GM13977 (cell line): ENCODE measurements at regions not wholly inside any gene's neighbourhood (a gene's known extent, or its start where the extent isn't known, plus 50 kb on each side); places are given as distances from the start of the nearest gene placed in this dataset.

Source experiments
- DNase-seq: peaks from one replicate; pipeline ENCODE4 v3.0.0; 2012; ENCODE audit warnings: low spot score
- in situ Hi-C: fragments of 300-500 bp; cut with MboI; formaldehyde crosslinking; loops from one replicate; pipeline ENCODE4 v1.12.0; 2022; ENCODE audit warnings: low sequenced_read_pairs, low pct_unique_long_range_greater_than_20kb, mixed read lengths, inconsistent platforms; ENCODE audit not compliant: unreplicated experiment
- TF ChIP-seq, protein P1 (sequence below): IDR thresholded peaks from 2 replicates; pipeline ENCODE4 v1.5.1; 2012; ENCODE audit warnings: mild to moderate bottlenecking, control low read depth; ENCODE audit not compliant: insufficient read depth; ENCODE audit errors: extremely low read depth, missing control alignments

DNA sequence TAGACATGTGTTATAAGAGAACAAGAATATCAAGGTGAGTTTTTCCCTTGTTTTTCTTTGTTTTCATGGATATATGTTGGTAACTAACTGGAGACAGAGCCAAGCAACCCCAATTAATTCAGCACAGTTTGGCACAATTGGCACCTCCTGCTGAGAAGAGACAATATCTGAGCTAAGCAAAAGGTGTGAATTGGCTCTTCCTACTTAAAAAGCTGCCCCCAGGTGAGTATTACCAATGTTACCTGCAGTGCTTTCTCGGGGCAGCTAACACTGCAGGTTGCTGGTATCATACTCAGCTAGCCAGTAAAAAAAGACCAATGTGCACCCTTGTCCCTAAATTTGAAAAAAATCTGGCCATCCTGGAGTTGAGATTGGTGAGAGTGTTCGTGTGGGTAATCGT lies 871.2 kb upstream of the TENM3 start:
- DNase-seq, result no peak
- in situ Hi-C loops, result no loop called here
- TF ChIP-seq, protein P1, sequence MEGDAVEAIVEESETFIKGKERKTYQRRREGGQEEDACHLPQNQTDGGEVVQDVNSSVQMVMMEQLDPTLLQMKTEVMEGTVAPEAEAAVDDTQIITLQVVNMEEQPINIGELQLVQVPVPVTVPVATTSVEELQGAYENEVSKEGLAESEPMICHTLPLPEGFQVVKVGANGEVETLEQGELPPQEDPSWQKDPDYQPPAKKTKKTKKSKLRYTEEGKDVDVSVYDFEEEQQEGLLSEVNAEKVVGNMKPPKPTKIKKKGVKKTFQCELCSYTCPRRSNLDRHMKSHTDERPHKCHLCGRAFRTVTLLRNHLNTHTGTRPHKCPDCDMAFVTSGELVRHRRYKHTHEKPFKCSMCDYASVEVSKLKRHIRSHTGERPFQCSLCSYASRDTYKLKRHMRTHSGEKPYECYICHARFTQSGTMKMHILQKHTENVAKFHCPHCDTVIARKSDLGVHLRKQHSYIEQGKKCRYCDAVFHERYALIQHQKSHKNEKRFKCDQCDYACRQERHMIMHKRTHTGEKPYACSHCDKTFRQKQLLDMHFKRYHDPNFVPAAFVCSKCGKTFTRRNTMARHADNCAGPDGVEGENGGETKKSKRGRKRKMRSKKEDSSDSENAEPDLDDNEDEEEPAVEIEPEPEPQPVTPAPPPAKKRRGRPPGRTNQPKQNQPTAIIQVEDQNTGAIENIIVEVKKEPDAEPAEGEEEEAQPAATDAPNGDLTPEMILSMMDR, result no peak

DNA sequence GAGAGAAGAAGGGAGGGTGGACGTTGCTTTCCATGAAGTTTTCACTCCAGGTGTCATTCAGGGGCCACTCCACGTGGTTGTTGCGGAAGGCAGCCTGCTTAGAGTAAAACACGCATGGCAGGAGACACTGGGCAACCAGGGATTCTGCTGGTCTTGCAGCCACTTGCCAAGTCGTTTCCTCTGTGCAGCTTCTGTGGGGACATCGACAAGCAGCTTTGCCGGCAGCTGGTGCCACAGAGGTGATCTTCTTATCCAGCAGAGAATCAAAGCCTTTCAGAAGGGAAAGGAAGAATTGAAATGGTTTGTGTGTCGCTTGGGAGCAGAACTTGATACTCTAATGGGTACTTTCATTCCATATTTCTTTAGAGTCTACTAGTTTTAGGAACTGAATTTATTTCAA lies 867.1 kb upstream of the TENM3 start:
- in situ Hi-C loops, result no loop called here
- TF ChIP-seq, protein P1, result no peak
- DNase-seq, result no peak

DNA sequence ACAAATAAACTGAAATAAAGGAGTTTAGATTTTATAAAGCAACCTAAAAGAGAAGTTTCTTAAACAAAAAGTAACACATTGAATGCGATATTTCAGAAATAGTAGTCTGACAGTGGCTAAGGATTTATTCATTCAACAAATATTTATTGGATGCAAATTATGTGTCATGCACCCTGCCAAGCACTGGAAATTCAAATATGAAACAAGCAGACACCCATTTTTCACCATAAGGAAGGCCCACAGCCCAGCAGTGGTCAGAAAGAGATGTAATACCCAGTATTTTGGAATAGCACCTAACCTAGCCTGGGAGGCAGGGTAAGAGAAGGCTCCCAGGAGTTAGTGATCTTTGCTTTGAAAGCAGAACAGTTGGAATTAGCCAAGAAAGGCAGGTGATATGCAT lies 855.1 kb upstream of the TENM3 start:
- TF ChIP-seq, protein P1, result no peak
- DNase-seq, result no peak
- in situ Hi-C loops, result no loop called here

DNA sequence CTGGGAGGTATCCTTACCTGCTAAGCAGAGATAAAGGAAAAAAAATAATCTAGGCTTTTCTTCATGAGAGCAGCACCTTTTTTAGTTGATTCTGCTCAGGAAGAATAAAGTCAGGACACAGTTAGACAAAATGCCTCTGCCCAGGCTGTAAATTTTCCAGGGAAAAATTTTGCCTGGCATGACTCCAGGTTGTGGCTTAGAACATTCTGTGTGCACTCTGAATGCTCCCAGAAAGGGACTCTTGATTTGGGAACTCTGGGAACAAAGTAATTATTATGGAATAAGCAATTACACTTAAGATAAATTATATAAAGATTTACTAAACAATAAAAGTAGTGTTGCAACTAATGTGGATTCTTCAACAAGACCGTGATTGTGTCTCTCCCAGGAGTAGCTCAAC lies 826.2 kb upstream of the TENM3 start:
- no peak for DNase-seq
- in situ Hi-C loops, result no loop called here
- TF ChIP-seq, protein P1, result no peak

DNA sequence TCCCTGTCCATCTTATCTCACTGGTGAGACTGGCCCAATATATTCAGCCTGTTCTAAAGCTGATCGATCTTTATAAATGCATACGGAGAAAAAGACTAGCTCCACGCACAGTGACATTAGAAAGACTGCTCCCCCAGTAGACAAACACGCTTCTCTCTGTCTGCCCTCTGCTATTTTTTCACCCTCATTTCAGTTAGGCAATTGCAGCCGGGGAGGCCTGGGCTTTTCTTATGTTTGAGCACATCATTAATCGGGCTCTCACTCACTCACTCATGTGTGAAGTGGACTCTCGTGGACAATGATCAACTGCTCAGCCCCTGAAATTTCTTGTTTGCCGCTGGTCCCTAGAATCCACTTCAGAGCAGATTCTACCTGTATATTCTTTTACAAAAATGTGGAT lies 824.7 kb upstream of the TENM3 start:
- in situ Hi-C loops, result no loop called here
- TF ChIP-seq, protein P1, result no peak
- DNase-seq, result no peak

DNA sequence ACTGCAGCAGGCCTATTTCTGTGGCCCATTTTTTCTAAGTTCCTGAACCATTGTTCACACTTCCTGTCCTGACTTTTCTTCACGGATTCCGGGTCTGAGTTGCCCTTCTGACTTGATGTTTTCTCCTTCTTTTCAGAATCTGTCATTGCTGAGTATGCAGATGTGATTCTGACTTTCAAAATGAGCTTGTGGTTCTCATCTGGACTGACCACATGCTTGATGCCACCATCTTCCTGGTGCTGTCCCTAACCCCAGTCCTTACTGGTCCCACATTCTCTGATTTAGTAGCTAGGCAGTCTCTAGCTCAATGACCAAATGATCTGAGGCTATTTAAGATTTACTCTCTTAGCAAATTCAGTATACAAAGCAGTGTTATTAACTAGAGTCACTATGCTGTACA lies 822.3 kb upstream of the TENM3 start:
- in situ Hi-C loops, result no loop called here
- TF ChIP-seq, protein P1, result no peak
- no peak for DNase-seq
